ENCODE measurements at regions not wholly inside any gene's neighbourhood (a gene's known extent, or its start where the extent isn't known, plus 50 kb on each side); places are given as distances from the start of the nearest gene placed in this dataset.

DNA sequence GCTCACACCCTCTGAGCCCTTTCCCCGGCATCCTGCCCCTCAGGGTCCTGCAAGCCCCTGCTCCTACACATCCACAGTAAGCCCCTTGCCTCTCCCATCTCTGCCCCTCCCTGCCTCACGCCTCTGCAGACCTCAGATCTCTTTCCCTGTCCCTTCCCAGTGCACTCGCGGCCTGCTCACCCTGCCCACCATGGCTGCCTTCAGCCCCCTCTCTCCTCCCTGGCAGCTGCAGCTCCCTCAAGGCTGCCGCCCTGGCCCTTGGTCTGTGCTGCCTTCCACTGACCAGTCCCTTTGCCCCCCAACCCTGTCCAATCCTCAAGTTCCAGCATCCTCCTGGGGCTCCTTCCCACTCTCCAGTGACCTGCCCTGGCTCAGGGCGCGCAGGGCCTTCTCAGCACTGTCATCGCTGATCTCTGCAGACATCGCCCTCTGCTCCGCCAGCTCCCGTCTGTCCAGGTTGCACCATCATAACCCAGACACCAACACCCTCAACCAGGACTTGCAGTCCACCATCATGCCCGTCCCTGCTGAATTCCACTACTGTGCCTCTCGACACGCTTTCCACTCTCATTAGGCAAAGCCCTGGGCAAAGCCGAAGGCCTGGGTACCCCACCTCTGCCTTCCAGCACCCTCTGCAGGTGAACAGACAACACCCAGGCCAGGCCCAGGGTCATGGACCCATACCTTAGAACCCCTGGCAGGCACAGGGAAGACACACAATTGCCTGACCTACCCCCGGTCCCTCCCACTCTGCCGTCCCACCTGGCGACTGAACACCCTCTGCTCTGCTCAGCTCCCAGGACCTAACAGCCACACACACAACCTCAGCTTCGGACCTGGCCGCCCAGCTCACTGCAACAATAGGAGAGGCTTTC lies 97.8 kb upstream of the RUFY1 start:
- TF ChIP-seq, protein P1, sequence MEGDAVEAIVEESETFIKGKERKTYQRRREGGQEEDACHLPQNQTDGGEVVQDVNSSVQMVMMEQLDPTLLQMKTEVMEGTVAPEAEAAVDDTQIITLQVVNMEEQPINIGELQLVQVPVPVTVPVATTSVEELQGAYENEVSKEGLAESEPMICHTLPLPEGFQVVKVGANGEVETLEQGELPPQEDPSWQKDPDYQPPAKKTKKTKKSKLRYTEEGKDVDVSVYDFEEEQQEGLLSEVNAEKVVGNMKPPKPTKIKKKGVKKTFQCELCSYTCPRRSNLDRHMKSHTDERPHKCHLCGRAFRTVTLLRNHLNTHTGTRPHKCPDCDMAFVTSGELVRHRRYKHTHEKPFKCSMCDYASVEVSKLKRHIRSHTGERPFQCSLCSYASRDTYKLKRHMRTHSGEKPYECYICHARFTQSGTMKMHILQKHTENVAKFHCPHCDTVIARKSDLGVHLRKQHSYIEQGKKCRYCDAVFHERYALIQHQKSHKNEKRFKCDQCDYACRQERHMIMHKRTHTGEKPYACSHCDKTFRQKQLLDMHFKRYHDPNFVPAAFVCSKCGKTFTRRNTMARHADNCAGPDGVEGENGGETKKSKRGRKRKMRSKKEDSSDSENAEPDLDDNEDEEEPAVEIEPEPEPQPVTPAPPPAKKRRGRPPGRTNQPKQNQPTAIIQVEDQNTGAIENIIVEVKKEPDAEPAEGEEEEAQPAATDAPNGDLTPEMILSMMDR (IDR thresholded peaks at IDR 0.05), result no peak
- no peak for TF ChIP-seq POLR2A (IDR thresholded peaks at IDR 0.05)
